ENCODE measurements at regions not wholly inside any gene's neighbourhood (a gene's known extent, or its start where the extent isn't known, plus 50 kb on each side); places are given as distances from the start of the nearest gene placed in this dataset.

DNA sequence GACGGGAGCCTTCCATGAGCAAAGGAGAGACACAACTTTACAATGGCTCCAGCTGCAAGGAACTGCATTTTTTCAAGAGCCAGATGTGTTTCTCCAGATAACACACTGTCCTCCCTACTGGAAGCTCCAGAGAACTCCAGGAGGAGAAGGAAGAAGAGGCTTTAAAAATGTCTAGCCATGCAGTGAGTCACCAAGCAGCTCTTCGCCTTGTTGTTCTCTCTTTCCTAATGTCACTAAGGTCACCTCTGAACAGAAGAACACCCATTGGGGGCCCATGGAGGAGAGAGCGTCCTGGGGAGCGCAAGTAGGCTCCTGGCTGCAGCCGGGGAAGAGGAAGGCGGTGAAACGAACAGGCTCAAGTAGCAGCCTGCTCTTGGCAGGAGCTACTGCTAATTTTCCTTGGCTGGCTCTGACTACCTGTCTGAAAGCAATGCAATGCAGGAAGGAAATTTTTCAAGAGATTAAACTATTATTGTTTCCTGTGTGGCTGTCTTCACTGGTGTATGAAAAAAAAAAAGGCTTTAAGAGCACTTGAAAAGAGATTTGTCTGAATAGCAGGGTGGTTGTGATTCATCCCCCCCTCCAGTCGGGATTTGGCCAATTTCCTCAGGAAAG lies 321.9 kb downstream of the SETD4 start:
- Histone ChIP-seq H3K27ac (ENCODE audit: low read length) (no peak overlapping the region), H3K4me1 (ENCODE audit: control insufficient read depth, insufficient read depth, low read length) (no peaks in the 10 kb centered on the region), H3K9me3 (ENCODE audit: control insufficient read depth, low read length) (no peaks in the 10 kb centered on the region), H3K4me3 (ENCODE audit: low read length) (no peak overlapping the region), H3K27me3 (ENCODE audit: control insufficient read depth, insufficient read depth) (no peaks in the 10 kb centered on the region)
- ATAC-seq = peak; percentile 36 to 46
- DNase-seq = peak in 1 of 3 donors; percentile 11
- 49% methylated on average over 8 of the region's 8 CpGs for WGBS
- intact Hi-C loops (cut with DNase I) = no loop called here

DNA sequence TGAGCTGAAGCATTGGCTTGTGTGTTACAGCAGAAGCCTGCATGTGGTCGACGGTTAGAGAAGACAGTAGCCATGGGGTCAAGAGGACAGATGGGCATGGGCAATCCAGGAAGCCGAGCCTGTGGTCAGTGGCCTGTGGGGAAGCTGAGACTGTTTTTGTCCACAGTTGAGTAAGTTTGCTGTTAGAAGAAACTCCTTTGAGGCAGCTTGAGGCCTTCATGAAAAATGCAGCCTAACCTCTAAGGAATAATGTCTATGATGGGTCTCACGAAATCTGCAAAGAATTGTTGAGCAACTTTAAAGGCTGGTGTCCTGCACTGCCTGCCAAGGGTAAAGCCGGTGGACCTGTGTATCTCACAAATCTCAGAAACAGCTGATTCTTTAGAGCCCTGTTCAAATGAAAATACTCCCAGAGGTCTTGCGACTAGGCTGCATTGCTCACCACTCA lies 322.4 kb downstream of the SETD4 start:
- 55% methylated on average over 6 of the region's 6 CpGs for WGBS
- ATAC-seq (peak; percentile 11 to 45), DNase-seq (peak in 1 of 3 donors; percentile 16)
- H3K4me1 ChIP-seq (ENCODE audit: control insufficient read depth, insufficient read depth, low read length) = no peaks in the 10 kb centered on the region
- H3K27me3 ChIP-seq (ENCODE audit: control insufficient read depth, insufficient read depth) = no peaks in the 10 kb centered on the region
- H3K4me3 ChIP-seq (ENCODE audit: low read length) = no peak overlapping the region
- intact Hi-C loops (cut with DNase I) = no loop called here
- H3K9me3 ChIP-seq (ENCODE audit: control insufficient read depth, low read length) = no peaks in the 10 kb centered on the region
- no peak overlapping the region for H3K27ac ChIP-seq (ENCODE audit: low read length)

DNA sequence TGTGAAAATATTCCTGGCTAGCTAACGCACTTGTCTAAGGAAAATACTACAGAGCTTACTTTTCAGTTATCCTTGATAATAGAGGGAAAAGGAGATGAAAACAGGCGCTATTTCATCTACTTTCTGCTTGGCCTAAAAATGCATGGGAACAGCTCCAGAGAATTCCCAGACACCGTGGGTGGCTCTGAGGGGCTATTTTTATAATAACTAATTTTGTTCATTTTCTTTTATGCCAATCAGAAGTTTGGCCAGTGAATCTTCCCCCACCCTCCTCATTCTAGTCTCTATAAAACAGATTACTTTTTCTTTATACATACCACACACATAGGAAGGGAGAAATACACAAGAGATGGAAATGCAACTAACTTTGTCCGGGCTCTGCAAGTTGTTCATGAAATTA lies 322.9 kb downstream of the SETD4 start:
- H3K27me3 ChIP-seq (ENCODE audit: control insufficient read depth, insufficient read depth) = no peaks in the 10 kb centered on the region
- H3K4me3 ChIP-seq (ENCODE audit: low read length) = no peak overlapping the region
- H3K27ac ChIP-seq (ENCODE audit: low read length) = no peak overlapping the region
- 49% methylated on average over 4 of the region's 4 CpGs for WGBS
- no peak for DNase-seq
- H3K4me1 ChIP-seq (ENCODE audit: control insufficient read depth, insufficient read depth, low read length) = no peaks in the 10 kb centered on the region
- ATAC-seq = no peak
- H3K9me3 ChIP-seq (ENCODE audit: control insufficient read depth, low read length) = no peaks in the 10 kb centered on the region
- intact Hi-C loops (cut with DNase I) = no loop called here

DNA sequence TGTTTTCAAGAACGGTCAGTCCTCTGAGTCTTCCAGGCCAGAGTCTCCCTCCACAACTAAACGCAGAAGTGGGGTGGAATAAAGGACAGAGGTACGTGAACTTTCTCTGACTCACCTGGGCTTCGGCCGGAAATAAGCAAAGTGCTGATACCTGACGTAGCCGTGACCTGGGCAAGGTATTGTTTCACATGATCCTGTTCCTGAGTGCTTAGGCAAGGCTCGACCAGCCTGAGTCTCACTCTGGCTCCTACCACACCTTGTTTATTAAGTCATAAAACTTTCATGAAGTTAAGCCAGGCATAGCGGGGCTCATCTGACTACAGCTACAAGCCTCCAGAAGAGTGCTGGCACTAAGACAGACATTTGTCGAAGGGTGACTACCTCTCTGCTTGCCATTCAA lies 327.5 kb downstream of the SETD4 start:
- no peak overlapping the region for H3K27ac ChIP-seq (ENCODE audit: low read length)
- no peaks in the 10 kb centered on the region for H3K27me3 ChIP-seq (ENCODE audit: control insufficient read depth, insufficient read depth)
- 93% methylated on average over 10 of the region's 10 CpGs for WGBS
- H3K4me3 ChIP-seq (ENCODE audit: low read length) = no peak overlapping the region
- H3K4me1 ChIP-seq (ENCODE audit: control insufficient read depth, insufficient read depth, low read length) = no peaks in the 10 kb centered on the region
- ATAC-seq (no peak), DNase-seq (no peak)
- intact Hi-C loops (cut with DNase I) = no loop called here
- H3K9me3 ChIP-seq (ENCODE audit: control insufficient read depth, low read length) = no peaks in the 10 kb centered on the region

DNA sequence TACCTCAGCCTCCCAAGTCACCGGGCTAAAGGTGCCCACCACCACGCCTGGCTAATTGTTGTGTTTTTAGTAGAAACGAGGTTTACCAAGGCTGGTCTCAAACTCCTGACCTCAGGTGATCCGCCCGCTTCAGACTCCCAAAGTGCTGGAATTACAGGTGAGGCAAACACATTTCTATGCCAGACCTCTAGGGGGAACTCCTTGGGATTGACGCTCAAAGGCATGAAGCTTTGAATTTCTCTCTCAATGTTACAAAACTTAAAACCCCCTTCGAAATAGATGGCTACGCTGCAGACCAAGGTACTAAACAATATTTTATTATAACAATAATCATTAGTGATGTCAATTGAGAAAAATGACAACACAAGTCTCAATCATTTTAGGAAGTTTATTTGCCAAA lies 330.0 kb downstream of the SETD4 start:
- Histone ChIP-seq H3K4me1 (ENCODE audit: control insufficient read depth, insufficient read depth, low read length) (no peaks in the 10 kb centered on the region), H3K4me3 (ENCODE audit: low read length) (no peak overlapping the region), H3K27me3 (ENCODE audit: control insufficient read depth, insufficient read depth) (no peaks in the 10 kb centered on the region), H3K27ac (ENCODE audit: low read length) (no peak overlapping the region), H3K9me3 (ENCODE audit: control insufficient read depth, low read length) (no peaks in the 10 kb centered on the region)
- no peak for ATAC-seq
- no peak for DNase-seq
- intact Hi-C loops (cut with DNase I) = no loop called here
- 86% methylated on average over 8 of the region's 8 CpGs for WGBS

DNA sequence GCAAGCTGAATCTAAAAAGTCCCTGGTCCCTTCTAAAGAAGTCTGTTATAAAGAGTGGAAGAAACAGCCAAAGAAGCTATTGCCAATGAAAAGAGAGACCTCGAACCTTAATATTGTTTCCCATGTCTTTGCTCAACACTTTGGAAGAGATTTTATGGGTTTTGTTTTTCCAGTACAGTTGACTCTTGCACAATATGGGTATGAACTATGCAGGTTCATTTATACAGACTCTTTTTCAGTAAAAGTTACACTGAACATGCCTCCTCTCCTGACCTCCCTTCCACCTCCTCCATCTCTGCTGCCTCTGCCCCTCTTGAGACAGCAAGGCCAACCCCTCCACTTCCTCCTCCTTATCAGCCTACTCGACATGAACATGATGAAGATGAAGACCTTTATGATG lies 332.5 kb downstream of the SETD4 start:
- Histone ChIP-seq H3K4me3 (ENCODE audit: low read length) (no peak overlapping the region), H3K9me3 (ENCODE audit: control insufficient read depth, low read length) (no peaks in the 10 kb centered on the region), H3K4me1 (ENCODE audit: control insufficient read depth, insufficient read depth, low read length) (no peaks in the 10 kb centered on the region), H3K27ac (ENCODE audit: low read length) (no peak overlapping the region), H3K27me3 (ENCODE audit: control insufficient read depth, insufficient read depth) (no peaks in the 10 kb centered on the region)
- no peak for ATAC-seq
- intact Hi-C loops (cut with DNase I) = no loop called here
- WGBS = 44% methylated on average over 2 of the region's 2 CpGs
- DNase-seq = no peak

DNA sequence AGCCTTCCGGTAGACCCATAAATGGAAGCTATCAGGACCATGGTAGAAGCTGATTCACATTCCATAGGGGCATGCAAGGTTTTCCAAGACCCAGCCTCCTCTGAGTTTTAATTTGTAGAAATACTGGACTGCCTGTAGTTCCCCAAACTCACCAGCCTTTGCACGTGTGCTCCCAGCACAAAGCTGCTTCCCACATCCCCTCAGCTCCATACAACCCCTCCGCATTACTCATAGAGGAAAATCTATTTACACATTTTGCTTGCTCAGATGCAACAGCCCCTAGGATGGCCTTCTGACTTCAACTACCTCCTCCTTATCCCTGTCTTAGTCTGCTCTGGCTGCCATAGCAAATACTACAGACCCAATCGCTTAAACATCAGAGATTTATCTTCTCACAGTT lies 336.2 kb downstream of the SETD4 start:
- intact Hi-C loops (cut with DNase I) = no loop called here
- no peak for DNase-seq
- ATAC-seq = no peak
- H3K4me1 ChIP-seq (ENCODE audit: control insufficient read depth, insufficient read depth, low read length) = no peaks in the 10 kb centered on the region
- no peak overlapping the region for H3K27ac ChIP-seq (ENCODE audit: low read length)
- no peaks in the 10 kb centered on the region for H3K9me3 ChIP-seq (ENCODE audit: control insufficient read depth, low read length)
- WGBS = 87% methylated on average over 4 of the region's 4 CpGs
- H3K4me3 ChIP-seq (ENCODE audit: low read length) = no peak overlapping the region
- no peaks in the 10 kb centered on the region for H3K27me3 ChIP-seq (ENCODE audit: control insufficient read depth, insufficient read depth)

DNA sequence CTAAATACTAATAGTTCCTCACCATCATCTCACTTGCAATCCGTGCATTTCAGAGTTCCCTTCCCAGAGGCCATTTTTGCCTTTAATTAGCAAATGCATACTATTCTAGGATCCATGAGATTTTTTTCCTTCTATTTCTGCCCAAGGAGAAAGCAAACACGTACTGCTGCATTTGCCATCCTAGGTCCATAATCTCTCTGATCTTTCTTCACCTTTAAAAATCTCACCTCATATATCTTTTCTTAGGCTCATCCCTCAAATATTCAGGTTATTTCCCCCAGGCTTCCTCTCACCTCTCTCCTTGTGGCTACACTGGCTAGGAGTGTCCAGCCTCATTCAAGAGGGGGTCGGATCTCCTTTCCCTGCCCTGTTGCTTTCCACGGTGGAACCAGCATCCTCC lies 338.6 kb downstream of the SETD4 start:
- Histone ChIP-seq H3K4me3 (ENCODE audit: low read length) (no peak overlapping the region), H3K9me3 (ENCODE audit: control insufficient read depth, low read length) (no peaks in the 10 kb centered on the region), H3K27ac (ENCODE audit: low read length) (no peak overlapping the region), H3K4me1 (ENCODE audit: control insufficient read depth, insufficient read depth, low read length) (no peaks in the 10 kb centered on the region), H3K27me3 (ENCODE audit: control insufficient read depth, insufficient read depth) (no peaks in the 10 kb centered on the region)
- ATAC-seq (no peak), DNase-seq (no peak)
- 74% methylated on average over 4 of the region's 4 CpGs for WGBS
- intact Hi-C loops (cut with DNase I) = no loop called here

DNA sequence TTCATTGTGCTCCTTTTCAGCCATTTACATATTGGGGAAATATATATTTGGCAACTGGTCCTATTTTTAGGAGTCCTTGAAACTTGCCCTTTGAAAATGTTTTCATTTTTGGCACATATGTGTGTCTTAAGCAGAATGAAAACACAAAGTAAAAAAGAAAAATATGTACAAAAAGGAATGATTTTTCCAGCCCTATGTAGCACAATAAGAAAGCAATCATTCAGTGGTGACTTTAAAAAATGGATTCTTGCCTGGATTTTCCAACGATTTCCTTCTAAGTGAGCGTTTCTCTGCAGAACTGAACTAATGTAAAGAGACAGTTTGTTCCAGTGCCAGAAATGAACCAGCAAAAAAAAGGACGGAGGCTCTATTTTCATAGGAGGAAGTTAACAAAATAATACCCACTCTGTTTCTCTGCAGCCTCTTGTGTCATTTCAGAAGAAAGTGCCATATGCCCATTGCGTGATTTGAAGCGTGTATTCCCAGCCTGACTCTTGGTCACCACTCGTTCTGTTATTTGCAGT lies 340.1 kb downstream of the SETD4 start:
- intact Hi-C loops (cut with DNase I) = no loop called here
- Histone ChIP-seq H3K27ac (ENCODE audit: low read length) (no peak overlapping the region), H3K9me3 (ENCODE audit: control insufficient read depth, low read length) (no peaks in the 10 kb centered on the region), H3K27me3 (ENCODE audit: control insufficient read depth, insufficient read depth) (no peaks in the 10 kb centered on the region), H3K4me1 (ENCODE audit: control insufficient read depth, insufficient read depth, low read length) (no peaks in the 10 kb centered on the region), H3K4me3 (ENCODE audit: low read length) (no peak overlapping the region)
- ATAC-seq (no peak), DNase-seq (no peak)
- WGBS = 45% methylated on average over 6 of the region's 6 CpGs

DNA sequence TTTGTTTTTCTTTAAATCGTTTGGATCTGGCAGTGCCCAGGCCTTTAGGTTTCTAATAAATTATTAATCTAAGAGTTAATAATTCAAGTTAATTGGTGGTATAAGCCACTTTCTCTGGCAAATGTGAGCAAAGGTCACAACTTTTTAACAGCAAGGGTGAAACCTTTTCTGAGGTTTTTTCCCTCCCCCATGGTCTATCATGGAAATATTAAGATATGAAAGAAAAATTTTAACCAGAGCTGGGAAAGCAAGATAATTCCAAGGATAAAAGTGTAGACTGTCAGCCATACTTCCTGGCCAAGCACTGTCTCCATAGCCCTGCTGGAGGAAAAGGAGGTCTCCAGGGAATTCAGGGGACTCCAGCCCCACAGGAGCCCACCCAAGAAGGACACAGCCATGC lies 341.2 kb downstream of the SETD4 start:
- Histone ChIP-seq H3K9me3 (ENCODE audit: control insufficient read depth, low read length) (no peaks in the 10 kb centered on the region), H3K4me3 (ENCODE audit: low read length) (no peak overlapping the region), H3K27ac (ENCODE audit: low read length) (no peak overlapping the region), H3K4me1 (ENCODE audit: control insufficient read depth, insufficient read depth, low read length) (no peaks in the 10 kb centered on the region), H3K27me3 (ENCODE audit: control insufficient read depth, insufficient read depth) (no peaks in the 10 kb centered on the region)
- no peak for DNase-seq
- ATAC-seq = no peak
- WGBS = 65% methylated on average over 1 of the region's 1 CpG
- intact Hi-C loops (cut with DNase I) = no loop called here

DNA sequence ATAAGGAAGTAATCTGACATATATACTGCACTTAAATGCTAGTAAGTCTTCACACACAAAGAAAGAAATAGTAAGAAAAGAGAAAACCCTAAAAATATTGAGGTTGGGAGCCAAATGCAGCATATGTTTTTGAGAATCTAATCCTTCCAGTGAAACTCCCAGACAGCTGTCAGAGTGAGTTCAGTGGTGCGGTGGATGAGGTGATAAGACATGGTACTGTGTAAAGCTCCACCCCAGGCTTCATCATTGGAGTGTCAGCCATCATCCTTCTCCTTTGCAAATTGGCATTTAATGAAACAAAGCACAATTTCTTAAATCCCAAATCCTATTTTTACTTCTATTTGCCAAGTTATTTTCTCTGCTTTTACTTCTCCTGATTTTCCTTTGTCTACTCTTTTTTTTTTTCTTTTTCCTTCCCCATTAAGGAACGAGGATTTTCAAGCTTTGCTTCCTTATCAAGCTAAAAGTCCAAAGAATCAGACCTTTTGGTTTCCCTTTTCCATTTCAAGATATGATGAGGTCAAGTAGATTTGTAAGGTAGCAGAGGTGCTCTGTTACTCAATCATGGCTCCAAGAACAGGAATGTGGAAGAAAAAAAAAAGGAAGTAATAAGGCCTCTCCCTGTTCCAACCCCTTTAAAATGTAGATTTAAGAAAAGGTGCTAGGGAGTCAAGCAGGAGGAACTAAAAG lies 343.3 kb downstream of the SETD4 start:
- Histone ChIP-seq H3K9me3 (ENCODE audit: control insufficient read depth, low read length) (no peaks in the 10 kb centered on the region), H3K4me3 (ENCODE audit: low read length) (no peak overlapping the region), H3K27me3 (ENCODE audit: control insufficient read depth, insufficient read depth) (no peaks in the 10 kb centered on the region), H3K27ac (ENCODE audit: low read length) (no peak overlapping the region), H3K4me1 (ENCODE audit: control insufficient read depth, insufficient read depth, low read length) (no peaks in the 10 kb centered on the region)
- ATAC-seq (no peak), DNase-seq (no peak)
- intact Hi-C loops (cut with DNase I) = no loop called here
- WGBS = 37% methylated on average over 2 of the region's 2 CpGs
